SK-N-SH treated with all-trans-retinoic acid at 6 μM for 48 hours (cell line): ENCODE measurements at regions not wholly inside any gene's neighbourhood (a gene's known extent, or its start where the extent isn't known, plus 50 kb on each side); places are given as distances from the start of the nearest gene placed in this dataset.
"Not testable (repeated sequence)": the region's sequence is repeated elsewhere in the genome, so short reads cannot be mapped to it uniquely, and the experiment has no call there.

Source experiments
- ARNTL ChIP-seq: fragments of 450-650 bp; formaldehyde crosslinking; IDR thresholded peaks from 2 replicates; pipeline ENCODE4 v1.5.0; 2020; ENCODE audit warnings: low read depth, mild to moderate bottlenecking, moderate library complexity, borderline replicate concordance
- PPARA ChIP-seq: fragments of 250-450 bp; sonication (Bioruptor Pico); IDR thresholded peaks from 2 replicates; pipeline ENCODE4 v1.5.0; 2020; ENCODE audit warnings: mild to moderate bottlenecking, borderline replicate concordance
- ZC3H10 ChIP-seq: fragments of 250-450 bp; sonication (Bioruptor Pico); IDR thresholded peaks from 2 replicates; pipeline ENCODE4 v1.5.1; 2021; ENCODE audit warnings: mild to moderate bottlenecking, moderate library complexity
- ZFP3 ChIP-seq: fragments of 250-450 bp; sonication (Bioruptor Pico); IDR thresholded peaks from 2 replicates; pipeline ENCODE4 v1.5.0; 2020; ENCODE audit warnings: mild to moderate bottlenecking, moderate library complexity
- ZNF565 ChIP-seq: fragments of 450-650 bp; formaldehyde crosslinking; conservative IDR thresholded peaks from 2 replicates; pipeline ENCODE4 v1.5.0; 2020; ENCODE audit warnings: low read depth, mild to moderate bottlenecking, moderate library complexity
- ZNF70 ChIP-seq: fragments of 450-650 bp; formaldehyde crosslinking; IDR thresholded peaks from 2 replicates; pipeline ENCODE4 v1.5.0; 2020; ENCODE audit warnings: mild to moderate bottlenecking, moderate library complexity
- TF ChIP-seq, protein P1 (sequence below): fragments of 250-450 bp; sonication (Bioruptor Pico); IDR thresholded peaks from 2 replicates; pipeline ENCODE4 v1.8.0; 2021; ENCODE audit warnings: low read depth, mild to moderate bottlenecking, moderate library complexity, borderline replicate concordance

DNA sequence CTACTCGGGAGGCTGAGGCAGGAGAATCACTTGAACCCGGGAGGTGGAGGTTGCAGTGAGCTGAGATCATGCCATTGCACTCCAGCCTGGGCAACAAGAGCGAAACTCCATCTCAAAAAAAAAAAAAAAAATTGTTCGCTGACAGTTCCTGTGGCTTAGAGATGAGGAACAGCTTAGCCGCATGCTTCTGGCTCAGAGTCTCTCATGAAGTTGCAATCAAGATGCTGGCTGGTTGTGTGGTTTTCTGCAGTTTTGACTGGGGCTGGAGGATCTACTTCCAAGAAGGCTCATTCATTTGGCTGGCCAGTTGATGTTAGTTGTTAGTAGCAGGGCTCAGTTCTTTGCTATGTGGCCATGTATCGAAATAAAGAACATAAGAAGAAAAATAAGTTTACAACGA, 69.9 kb upstream of the TBC1D5 start:
- TF ChIP-seq ZNF565 (CRISPR knock-in tag); ZFP3 (CRISPR knock-in tag); ARNTL; ZC3H10; ZNF70 (CRISPR knock-in tag); PPARA (CRISPR knock-in tag): not testable (repeated sequence)
- TF ChIP-seq, protein P1, sequence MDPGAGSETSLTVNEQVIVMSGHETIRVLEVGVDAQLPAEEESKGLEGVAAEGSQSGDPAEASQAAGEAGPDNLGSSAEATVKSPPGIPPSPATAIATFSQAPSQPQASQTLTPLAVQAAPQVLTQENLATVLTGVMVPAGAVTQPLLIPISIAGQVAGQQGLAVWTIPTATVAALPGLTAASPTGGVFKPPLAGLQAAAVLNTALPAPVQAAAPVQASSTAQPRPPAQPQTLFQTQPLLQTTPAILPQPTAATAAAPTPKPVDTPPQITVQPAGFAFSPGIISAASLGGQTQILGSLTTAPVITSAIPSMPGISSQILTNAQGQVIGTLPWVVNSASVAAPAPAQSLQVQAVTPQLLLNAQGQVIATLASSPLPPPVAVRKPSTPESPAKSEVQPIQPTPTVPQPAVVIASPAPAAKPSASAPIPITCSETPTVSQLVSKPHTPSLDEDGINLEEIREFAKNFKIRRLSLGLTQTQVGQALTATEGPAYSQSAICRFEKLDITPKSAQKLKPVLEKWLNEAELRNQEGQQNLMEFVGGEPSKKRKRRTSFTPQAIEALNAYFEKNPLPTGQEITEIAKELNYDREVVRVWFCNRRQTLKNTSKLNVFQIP (CRISPR knock-in tag) = not testable (repeated sequence)
